ENCODE measurements at regions not wholly inside any gene's neighbourhood (a gene's known extent, or its start where the extent isn't known, plus 50 kb on each side); places are given as distances from the start of the nearest gene placed in this dataset.

DNA sequence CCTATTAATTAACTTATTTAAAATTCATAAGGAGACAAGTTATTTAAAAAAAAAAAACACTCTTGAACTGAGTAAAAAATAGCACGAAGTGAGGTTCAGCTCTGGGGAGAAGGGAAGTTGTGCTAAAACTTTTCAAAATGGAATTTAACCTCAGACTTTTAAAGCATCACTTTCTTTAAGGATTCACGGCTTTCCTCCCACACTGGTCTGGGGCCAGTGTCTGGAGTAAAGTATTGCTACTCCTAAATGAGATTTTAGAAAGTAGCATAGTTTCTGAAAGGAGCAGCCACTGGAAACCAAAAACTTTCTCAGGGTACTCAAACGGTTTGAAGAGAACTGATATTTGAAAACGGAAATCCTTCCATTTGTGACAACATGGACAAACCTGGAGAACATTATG, 97.7 kb upstream of the CYP1B1 start:
- no peak for DNase-seq (ENCODE audit: low read depth, low spot score)

DNA sequence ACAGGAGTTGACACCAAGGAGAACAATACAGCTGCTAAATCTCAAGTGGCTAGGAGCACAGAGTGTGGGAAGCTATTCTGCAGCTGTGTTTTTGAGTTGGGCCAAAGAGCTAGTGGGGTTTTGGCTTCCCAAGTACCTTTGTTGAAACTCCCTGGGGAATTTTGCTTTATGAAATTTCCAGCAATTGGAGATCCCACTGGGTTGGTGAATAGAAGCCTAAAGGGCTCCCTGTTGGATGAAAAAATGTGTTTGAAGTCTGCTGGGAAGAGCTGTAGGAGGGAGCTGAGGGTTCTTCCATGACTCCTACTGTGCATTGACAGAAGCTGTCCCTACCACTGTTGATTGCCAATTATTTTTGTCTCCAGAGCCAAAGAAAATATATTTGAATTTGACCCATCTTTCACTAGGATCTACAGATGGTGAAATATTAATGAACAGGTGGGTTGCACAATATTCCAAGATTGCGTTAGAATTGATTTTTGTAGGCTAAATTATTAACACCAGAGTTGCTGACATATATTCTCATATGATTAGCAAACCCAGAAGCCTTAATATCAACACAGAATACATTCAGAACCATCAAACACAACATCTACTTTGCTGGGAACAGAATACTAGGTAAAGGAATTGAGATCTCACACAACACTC, 95.4 kb upstream of the CYP1B1 start:
- DNase-seq (ENCODE audit: low read depth, low spot score) = no peak

DNA sequence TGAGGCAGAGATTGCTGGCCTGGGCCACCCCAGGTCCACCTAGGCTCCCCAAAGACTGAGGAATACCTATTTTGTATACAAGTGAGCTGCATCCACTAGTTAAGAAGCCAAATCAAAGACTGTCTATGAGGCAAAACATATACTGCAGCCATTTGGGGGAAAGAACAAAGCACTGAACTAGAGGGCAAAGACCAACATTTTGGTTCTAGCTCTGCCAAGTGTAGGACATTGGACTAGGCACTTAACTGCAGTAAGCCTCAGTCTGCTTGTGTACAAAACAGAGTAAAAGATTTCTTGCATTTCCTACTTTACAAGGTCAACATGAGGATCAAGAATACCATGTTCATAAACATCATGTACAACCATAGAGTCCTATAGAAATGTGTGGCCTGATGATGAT, 94.8 kb upstream of the CYP1B1 start:
- no peak for DNase-seq (ENCODE audit: low read depth, low spot score)

GRCh38 chr2:38170067-38170466, 94.1 kb upstream of the CYP1B1 start:
- DNase-seq (ENCODE audit: low read depth, low spot score) = no peak

DNA sequence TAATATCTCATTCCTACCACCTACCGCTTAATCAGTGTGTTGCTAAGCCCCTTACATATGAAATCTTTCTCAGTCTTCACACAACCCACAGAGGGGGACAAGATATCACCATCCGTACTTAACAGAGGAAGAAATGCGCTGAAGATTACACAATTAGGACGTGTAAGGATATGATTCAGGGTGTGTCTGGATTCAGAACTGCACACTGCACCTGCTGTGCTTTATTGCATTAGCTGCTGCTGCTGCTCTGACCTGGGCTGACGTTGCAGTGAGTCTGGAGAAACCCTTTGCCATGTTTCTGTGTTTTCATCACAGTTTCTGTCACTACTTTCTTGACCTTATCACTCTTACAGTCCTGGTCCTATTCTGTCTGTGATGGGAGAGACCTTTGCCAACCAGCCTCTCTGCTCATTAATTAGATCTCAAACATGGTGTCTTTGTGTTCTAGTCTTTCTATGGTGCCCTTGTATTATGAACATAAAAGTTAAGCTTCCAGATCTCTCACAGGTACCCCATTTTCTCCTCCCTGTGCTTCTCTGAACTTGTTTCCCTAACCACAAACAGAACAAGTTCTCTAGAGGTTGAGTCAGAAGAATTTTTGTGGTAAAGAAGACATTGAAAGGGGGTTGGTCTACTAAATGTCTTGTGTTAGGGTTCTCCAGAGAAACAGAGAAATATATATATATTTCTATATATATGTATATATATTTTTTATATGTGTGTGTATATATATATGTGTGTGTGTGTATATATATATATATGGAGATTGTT, 92.9 kb upstream of the CYP1B1 start:
- DNase-seq (ENCODE audit: low read depth, low spot score) = no peak

DNA sequence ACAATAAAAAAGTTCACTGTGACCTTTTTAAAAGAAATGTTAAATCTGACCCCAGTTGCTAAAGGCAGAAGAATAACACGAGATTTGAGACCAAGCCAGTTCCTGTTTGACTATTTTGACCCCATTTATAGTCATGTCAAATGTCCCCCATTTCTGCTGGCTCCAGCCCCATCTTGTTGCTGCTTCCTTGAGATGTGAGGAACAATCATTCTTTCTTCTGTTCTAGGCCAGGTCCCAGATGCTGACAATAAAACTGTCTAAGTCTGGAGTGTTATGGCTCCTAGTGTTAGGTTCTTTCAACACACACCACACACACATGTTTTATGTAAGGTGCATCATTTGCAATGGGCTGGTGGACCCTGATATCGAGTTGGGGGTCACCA, 92.0 kb upstream of the CYP1B1 start:
- no peak for DNase-seq (ENCODE audit: low read depth, low spot score)

DNA sequence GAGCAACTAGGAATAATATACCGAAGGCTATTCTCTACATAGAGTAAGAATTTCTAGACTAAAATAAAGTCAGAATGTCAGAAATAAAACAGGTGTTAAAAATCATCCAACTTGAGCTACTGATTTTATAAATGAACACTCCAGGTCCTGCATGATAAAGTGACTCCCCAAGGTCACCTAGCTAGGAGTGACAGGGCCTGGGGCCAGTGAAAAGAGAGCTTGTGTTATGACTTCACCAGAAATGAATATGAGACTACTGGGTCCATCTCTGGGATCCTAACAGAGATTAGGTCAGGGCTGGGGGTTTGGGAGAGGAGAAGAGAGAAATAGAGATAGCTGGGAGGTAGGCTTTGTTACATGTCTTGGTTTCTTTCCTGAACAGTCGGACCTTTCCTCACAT, 89.7 kb upstream of the CYP1B1 start:
- no peak for DNase-seq (ENCODE audit: low read depth, low spot score)

DNA sequence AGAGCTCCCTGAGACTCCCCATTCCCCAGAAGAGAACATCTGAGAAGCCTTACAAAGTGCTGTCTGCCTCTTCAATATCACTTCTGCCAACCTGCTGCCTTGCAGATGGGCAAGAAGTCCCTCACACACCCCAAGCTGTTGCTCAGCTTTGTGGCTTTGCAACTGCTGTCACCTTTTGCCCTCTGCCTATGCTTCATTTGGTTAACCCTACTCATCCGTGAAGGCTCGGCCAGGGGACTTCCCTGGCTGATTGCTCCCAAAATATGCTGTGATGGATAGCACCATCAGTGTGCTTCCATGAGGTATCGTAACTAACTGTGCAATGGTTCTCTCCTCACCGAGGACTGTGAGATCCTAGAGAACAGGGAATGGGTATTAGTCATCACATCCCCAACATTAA, 88.9 kb upstream of the CYP1B1 start:
- no peak for DNase-seq (ENCODE audit: low read depth, low spot score)

- no peak for DNase-seq (ENCODE audit: low read depth, low spot score)
Observed at GRCh38 chr2:38163579-38163978, 87.6 kb upstream of the CYP1B1 start.

GRCh38 chr2:38163006-38163405, 87.1 kb upstream of the CYP1B1 start:
- DNase-seq (ENCODE audit: low read depth, low spot score) = no peak

DNA sequence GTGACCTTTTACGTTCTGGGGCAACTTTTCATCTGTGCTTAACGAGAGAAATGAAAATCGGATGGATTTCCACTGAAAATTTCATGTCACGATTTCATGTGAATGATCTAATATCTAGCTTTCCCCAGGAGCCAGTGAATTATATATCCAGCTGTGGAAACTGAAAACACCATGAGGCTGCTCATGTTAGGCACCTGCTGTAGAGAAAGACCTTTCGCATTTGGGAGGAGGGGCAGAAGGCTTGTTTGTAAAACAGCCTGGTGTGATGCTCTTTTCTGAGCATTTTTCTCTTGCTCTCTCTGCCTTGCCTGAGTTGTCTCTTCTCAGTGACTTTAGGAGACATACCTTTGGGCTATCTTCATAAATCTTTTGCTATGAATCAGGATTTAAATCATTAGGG, 84.6 kb upstream of the CYP1B1 start:
- no peak for DNase-seq (ENCODE audit: low read depth, low spot score)

DNA sequence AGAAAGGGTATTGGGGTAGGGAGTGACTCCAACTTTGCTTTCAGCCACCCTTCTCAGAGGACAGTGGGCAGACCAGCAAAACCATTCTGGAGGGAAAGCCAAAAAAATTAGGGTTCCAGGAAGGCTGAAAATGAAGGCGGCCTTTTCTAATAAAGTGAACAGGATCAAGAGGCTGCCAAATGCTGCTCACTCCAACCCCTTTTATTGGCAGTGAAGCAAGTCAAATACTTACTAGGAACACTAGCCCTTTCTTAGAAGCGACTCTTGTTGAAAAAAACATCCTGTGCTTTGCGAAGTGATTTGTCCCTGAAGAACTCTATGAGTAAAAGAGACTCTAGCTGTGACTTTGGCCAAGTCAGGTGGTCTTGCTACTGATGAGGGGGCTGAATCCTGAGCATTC, 83.6 kb upstream of the CYP1B1 start:
- DNase-seq (ENCODE audit: low read depth, low spot score) = no peak

DNA sequence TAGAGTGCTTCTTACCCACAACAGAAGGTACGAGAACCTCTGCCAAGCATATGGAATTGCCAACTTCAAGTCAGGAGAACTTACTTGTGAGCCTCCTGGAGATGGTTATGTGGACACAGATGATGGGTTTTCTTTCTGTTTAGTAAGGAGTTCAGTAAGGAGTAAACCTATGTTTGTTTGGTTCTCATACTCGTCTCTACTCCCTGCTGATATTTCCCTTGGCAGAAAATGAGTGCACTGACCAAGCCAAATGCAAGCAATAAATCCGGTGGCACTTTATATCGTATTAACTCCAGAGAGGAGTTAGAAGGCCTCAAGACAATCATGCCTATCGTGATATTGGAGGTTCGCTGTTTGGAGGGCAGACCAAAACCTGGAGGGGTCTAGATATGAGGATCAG, 83.2 kb upstream of the CYP1B1 start:
- no peak for DNase-seq (ENCODE audit: low read depth, low spot score)

DNA sequence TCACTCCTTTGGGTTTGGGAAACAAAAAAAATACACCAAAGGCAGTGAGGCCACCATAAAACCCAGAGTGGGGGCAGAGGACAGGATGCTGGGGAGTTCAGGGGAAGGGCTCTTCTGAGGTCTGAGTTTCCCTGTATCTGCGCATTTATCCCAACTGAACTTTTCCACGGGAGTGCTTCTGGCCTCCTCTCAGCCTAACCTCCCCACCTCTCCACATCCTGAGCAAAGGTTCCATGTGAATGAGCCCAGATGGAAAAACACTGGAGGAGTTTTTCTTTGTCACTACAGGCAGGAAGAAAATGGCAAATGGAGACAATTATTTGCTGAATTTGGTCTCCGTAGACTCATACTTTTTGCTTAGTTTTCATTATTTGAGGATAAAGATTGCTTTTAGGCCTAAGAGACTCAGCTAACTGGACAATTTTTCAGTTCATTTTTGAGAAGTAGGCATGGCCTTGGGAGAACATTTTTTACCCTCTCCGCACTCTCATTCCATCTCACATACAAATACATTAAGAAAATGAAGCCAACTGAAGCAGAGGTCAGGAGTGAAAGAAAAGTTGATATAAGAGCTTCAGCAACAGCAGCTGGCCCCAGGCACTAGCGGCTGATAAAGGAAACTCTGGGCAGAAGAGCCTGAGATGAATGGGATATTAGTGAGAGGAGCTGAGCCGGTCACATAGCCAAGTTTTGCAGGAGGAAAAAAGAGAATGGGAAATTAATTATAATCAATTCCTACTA, 82.6 kb upstream of the CYP1B1 start:
- no peak for DNase-seq (ENCODE audit: low read depth, low spot score)

DNA sequence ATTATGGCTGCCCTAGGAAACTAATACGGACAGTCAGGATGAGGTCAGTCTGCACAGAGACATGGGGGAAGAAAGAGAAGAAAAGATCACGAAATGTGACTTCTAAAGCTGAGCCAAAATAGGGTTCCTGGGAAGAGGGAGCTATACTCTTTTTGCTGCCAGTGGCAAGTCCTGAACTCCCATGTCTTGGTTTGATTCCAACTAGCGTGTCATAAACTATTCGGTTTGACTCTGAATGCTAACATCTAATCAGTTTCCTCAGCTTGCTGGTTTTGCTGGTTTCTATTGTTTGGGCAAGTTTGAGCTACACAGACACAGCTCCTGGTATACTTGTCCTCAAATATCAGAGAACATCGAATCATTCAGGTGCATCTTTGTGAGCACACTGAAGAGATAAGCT, 80.5 kb upstream of the CYP1B1 start:
- DNase-seq (ENCODE audit: low read depth, low spot score) = no peak

DNA sequence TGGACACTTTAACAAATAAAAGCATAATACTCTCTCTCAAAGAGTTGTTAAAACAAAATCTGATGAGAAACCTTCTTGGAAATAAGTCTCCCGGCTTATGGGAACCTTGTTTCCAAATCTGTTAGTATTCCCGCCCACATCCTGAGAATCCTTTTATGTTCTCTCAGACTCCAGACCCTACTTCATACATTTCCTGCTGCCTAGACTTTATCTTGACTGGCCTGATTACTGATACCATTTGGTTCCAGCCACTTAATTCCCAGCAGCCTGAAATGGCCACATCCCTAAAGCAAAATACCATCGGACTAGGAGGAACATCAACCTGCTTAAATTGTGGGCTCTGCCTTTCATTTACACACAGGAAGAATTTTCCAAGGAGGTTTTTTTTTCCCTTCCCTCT, 79.1 kb upstream of the CYP1B1 start:
- DNase-seq (ENCODE audit: low read depth, low spot score) = no peak

DNA sequence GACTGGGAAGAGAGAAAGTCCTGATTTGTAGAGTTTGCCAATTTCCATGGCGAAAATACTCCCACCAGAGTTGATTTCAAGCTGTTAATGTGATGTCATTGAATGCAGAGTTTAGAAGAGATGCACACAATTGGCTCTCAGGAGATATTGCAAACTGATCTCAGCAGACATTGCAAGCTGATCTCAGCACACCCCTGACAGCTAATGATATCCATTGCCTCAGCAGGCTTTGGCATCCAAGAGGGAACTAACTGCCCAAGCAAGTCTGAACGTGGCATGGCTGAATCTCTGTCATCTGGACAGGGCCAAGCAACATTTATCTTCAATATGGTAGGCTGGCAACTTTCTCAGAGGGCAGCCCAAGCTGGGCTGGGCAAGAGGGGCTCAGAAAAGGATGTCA, 78.4 kb upstream of the CYP1B1 start:
- no peak for DNase-seq (ENCODE audit: low read depth, low spot score)

DNA sequence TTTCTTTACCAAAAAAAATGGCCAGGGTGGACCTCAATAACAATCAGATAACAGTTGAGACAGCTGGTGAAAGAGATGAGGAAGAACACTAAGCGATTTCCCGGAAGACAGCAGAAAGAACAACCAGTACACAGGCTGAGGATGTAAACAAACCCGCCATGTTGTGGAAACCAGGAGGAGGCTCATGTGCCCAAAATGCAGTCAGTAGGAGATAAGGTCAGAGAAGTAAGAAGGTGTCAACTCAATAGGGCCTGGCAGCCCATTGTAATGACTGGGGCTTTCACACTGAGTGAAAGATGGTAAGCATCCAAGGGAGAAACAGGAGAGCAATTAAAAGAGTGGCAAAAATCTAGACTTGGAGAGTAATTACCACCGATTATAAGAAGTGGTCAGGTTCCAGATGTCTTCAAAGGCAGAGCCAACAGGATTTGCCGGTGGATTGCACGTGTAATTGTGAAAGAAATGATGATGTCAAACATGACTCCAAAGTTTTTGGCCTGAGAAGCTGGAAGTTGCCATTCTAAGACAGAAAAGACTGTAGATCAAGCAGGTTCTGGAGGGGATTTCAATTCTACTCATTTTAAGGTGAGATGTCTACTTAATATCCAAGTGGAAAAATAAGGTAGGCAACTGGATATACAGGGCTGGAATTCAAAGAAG, 77.7 kb upstream of the CYP1B1 start:
- no peak for DNase-seq (ENCODE audit: low read depth, low spot score)

DNA sequence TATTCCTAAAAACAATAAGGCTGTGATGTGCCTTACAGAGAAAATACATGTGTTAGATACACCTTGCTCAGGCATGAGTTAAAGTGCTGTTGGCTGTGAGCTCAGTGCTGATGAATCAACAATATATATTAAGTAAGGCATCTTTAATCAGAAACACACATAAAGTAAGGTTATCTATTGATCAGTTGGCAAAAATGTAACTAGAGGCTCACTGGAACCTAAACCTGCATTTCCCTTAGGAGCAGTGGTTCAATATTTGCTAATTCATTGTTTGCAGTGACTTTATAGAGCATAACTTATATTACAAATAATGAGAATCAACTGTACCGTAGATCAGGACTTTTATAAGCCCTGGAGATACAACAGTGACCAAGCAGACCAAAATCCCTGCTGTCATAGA, 77.0 kb upstream of the CYP1B1 start:
- DNase-seq (ENCODE audit: low read depth, low spot score) = no peak

DNA sequence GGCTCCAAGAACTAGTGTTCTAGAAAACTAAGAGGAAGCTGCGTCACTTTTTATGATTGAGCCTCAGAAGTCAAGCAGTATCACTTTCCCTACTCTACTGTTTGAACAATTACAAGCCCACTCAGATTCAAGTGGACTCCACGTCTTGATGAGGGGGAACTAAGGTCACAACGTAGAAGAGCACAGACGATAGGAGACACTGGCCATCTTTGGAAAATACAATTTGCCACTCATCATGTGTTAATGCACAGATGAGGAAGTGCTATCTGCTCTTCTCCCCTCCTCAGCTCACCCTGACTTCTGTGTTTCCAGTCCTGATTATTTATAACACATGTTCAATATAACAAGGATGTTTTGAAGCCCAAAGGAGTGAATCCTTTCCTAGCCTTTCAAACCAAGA, 76.1 kb upstream of the CYP1B1 start:
- DNase-seq (ENCODE audit: low read depth, low spot score) = no peak

GRCh38 chr2:38149531-38149930, 73.6 kb upstream of the CYP1B1 start:
- no peak for DNase-seq (ENCODE audit: low read depth, low spot score)

GRCh38 chr2:38148501-38148900, 72.5 kb upstream of the CYP1B1 start:
- no peak for DNase-seq (ENCODE audit: low read depth, low spot score)

Measured in ELF-1 (cell line).